CD4-positive, CD25-positive, alpha-beta regulatory T cell (primary cell): ENCODE measurements at regions not wholly inside any gene's neighbourhood (a gene's known extent, or its start where the extent isn't known, plus 50 kb on each side); places are given as distances from the start of the nearest gene placed in this dataset.
"Not testable (repeated sequence)": the region's sequence is repeated elsewhere in the genome, so short reads cannot be mapped to it uniquely, and the experiment has no call there.

Experiments used
- ATAC-seq, 2 donors: fragments of 150-1000 bp; cut with Tn5 transposase; one replicate each; pipeline ENCODE4 v1.10.0; 2021; ENCODE audit warnings: low read depth in 2 of 2, moderate number of reproducible peaks in 2 of 2, moderate library complexity in 1 of 2
- DNase-seq, 3 donors: peaks; one replicate each; pipeline versions ENCODE4 v3.0.0 to v3.0.0-alpha.2; 2012 to 2022; ENCODE audit warnings: mixed read lengths in 1 of 3
- H3K27ac ChIP-seq: one replicate; pipeline ENCODE4 v1.7.0; 2013; ENCODE audit warnings: mild to moderate bottlenecking, low read length; ENCODE audit not compliant: insufficient read depth, poor library complexity, severe bottlenecking
- H3K27me3 ChIP-seq: one replicate; pipeline ENCODE4 v1.7.0; 2013; ENCODE audit warnings: low read length; ENCODE audit not compliant: control insufficient read depth, insufficient read depth
- H3K36me3 ChIP-seq: one replicate; pipeline ENCODE4 v1.7.0; 2013; ENCODE audit warnings: mild to moderate bottlenecking, low read length, moderate library complexity; ENCODE audit not compliant: control insufficient read depth, insufficient read depth
- H3K4me1 ChIP-seq: 2 replicates; pipeline ENCODE4 v1.7.0; 2013; ENCODE audit warnings: mild to moderate bottlenecking, low read length; ENCODE audit not compliant: insufficient read depth, control insufficient read depth, poor library complexity, severe bottlenecking
- H3K4me3 ChIP-seq: one replicate; pipeline ENCODE4 v1.7.0; 2013; ENCODE audit warnings: low read depth, mild to moderate bottlenecking, low read length, moderate library complexity
- H3K9me3 ChIP-seq, 2 experiments: 1 replicate in 1 of 2; 2 replicates in 1 of 2; pipeline ENCODE4 v1.7.0; 2013; ENCODE audit warnings: low read length in 2 of 2, mild to moderate bottlenecking in 1 of 2, moderate library complexity in 1 of 2; ENCODE audit not compliant: control insufficient read depth in 2 of 2
- H3K27ac Mint-ChIP-seq, 3 donors: one replicate each; pipeline ENCODE4 v1.8.0; 2020 to 2022; ENCODE audit warnings: mild to moderate bottlenecking in 3 of 3, mixed read lengths in 3 of 3, moderate library complexity in 2 of 3
- H3K27me3 Mint-ChIP-seq: one replicate; pipeline ENCODE4 v1.8.0; 2022; ENCODE audit warnings: mild to moderate bottlenecking, mixed read lengths
- H3K36me3 Mint-ChIP-seq: one replicate; pipeline ENCODE4 v1.8.0; 2020; ENCODE audit warnings: mixed read lengths
- H3K4me1 Mint-ChIP-seq, 4 donors: one replicate each; pipeline ENCODE4 v1.8.0; 2020 to 2022; ENCODE audit warnings: mixed read lengths in 4 of 4, mild to moderate bottlenecking in 1 of 4
- H3K4me3 Mint-ChIP-seq, 4 donors: one replicate each; pipeline ENCODE4 v1.8.0; 2020 to 2022; ENCODE audit warnings: mild to moderate bottlenecking in 4 of 4, mixed read lengths in 4 of 4, moderate library complexity in 3 of 4
- H3K9me3 Mint-ChIP-seq, 7 donors: one replicate each; pipeline ENCODE4 v1.8.0; 2020 to 2022; ENCODE audit warnings: mixed read lengths in 7 of 7, mild to moderate bottlenecking in 3 of 7, moderate library complexity in 2 of 7

DNA sequence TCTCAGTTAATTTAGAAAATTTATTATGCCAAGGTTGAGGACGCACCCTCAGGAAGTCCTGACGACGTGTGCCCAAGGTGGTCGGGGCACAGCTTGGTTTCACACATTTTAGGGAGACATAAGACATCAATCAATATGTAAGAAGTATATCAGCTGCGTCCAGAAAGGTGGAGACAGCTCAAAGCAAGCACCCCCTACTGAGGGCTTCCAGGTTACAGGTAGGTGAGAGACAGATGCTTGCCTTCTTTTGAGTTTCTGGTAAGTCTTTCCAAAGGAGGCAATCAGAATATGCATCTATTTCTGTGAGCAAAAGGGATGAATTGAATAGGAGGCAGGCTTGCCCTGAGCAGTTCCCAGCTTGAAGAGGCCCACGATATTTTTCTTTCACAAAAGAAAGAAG lies 614.3 kb downstream of the XPNPEP1 start:
- Mint-ChIP-seq H3K9me3 (peaks cover 0 to 9% (median 4%) of the 10 kb centered on the region in 7 donors), H3K27ac (no peak overlapping the region), H3K27me3 (no peaks in the 10 kb centered on the region), H3K4me3 (no peak overlapping the region), H3K4me1 (no peaks in the 10 kb centered on the region), H3K36me3 (no peaks in the 10 kb centered on the region)
- DNase-seq (no peak), ATAC-seq (no peak)
- Histone ChIP-seq H3K27ac (no peak overlapping the region), H3K4me3 (no peak overlapping the region), H3K27me3 (no peaks in the 10 kb centered on the region), H3K36me3 (no peaks in the 10 kb centered on the region), H3K9me3 (no peaks in the 10 kb centered on the region), H3K4me1 (no peaks in the 10 kb centered on the region)

GRCh38 chr10:109307102-109307501 lies 616.2 kb downstream of the XPNPEP1 start:
- not testable (repeated sequence) for H3K4me1 ChIP-seq, H3K4me3 Mint-ChIP-seq, H3K27me3 ChIP-seq, H3K27ac Mint-ChIP-seq, H3K27ac ChIP-seq, H3K4me3 ChIP-seq, H3K27me3 Mint-ChIP-seq, H3K36me3 Mint-ChIP-seq, ATAC-seq, H3K4me1 Mint-ChIP-seq, DNase-seq, H3K36me3 ChIP-seq, H3K9me3 ChIP-seq
- peaks cover 0 to 13% (median 2%) of the 10 kb centered on the region in 7 donors for H3K9me3 Mint-ChIP-seq

GRCh38 chr10:109306698-109307097 lies 616.6 kb downstream of the XPNPEP1 start:
- H3K36me3 Mint-ChIP-seq: no peaks in the 10 kb centered on the region
- H3K4me3 ChIP-seq: no peak overlapping the region
- ATAC-seq (no peak), DNase-seq (no peak)
- H3K4me3 Mint-ChIP-seq: peak overlapping the region in 1 of 4 donors; percentile 81
- no peaks in the 10 kb centered on the region for H3K27me3 ChIP-seq
- no peaks in the 10 kb centered on the region for H3K4me1 Mint-ChIP-seq
- H3K27me3 Mint-ChIP-seq: no peaks in the 10 kb centered on the region
- H3K4me1 ChIP-seq: no peaks in the 10 kb centered on the region
- H3K9me3 Mint-ChIP-seq: peaks cover 0 to 13% (median 2%) of the 10 kb centered on the region in 7 donors
- no peak overlapping the region for H3K27ac ChIP-seq
- H3K36me3 ChIP-seq: no peaks in the 10 kb centered on the region
- H3K9me3 ChIP-seq: no peaks in the 10 kb centered on the region
- no peak overlapping the region for H3K27ac Mint-ChIP-seq

GRCh38 chr10:109287858-109288257 lies 635.5 kb downstream of the XPNPEP1 start:
- no peaks in the 10 kb centered on the region for H3K9me3 ChIP-seq
- H3K4me1 Mint-ChIP-seq: peaks cover 0 to 2% (median 0%) of the 10 kb centered on the region in 4 donors

GRCh38 chr10:109282510-109282909 lies 640.8 kb downstream of the XPNPEP1 start:
- ATAC-seq: no peak

More at GRCh38 chr10:109287858-109288257, 635.5 kb downstream of the XPNPEP1 start:
- no peaks in the 10 kb centered on the region for H3K36me3 Mint-ChIP-seq
- Histone ChIP-seq H3K27ac (no peak overlapping the region), H3K27me3 (no peaks in the 10 kb centered on the region), H3K4me3 (no peak overlapping the region), H3K36me3 (no peaks in the 10 kb centered on the region), H3K4me1 (no peaks in the 10 kb centered on the region)
- H3K27ac Mint-ChIP-seq: no peak overlapping the region
- no peak overlapping the region for H3K4me3 Mint-ChIP-seq
- DNase-seq: no peak
- ATAC-seq: no peak
- H3K9me3 Mint-ChIP-seq: peaks cover 0 to 9% (median 3%) of the 10 kb centered on the region in 7 donors
- H3K27me3 Mint-ChIP-seq: no peaks in the 10 kb centered on the region

DNA sequence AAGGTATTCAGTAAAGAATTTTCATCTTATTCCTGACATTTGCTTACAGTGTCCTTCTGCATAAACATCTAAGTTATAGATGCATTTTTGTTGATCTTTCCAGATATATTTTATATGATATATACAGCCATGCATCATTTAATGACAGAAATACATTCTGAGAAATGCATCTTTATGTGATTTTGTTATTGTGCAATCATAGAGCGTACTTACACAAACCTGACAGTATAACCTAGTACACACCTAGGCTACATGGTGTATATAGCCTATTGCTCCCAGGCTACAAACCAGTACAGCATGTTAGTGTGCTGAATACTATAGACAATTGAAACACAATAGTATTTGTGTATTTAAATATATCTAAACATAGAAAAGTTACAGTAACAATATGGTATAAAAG lies 642.0 kb downstream of the XPNPEP1 start:
- no peak for ATAC-seq
- no peaks in the 10 kb centered on the region for H3K4me1 Mint-ChIP-seq

More at GRCh38 chr10:109282510-109282909, 640.8 kb downstream of the XPNPEP1 start:
- Mint-ChIP-seq H3K4me3 (no peak overlapping the region), H3K4me1 (no peaks in the 10 kb centered on the region), H3K9me3 (peaks cover 0 to 4% (median 1%) of the 10 kb centered on the region in 7 donors), H3K36me3 (no peaks in the 10 kb centered on the region), H3K27me3 (no peaks in the 10 kb centered on the region), H3K27ac (no peak overlapping the region)
- Histone ChIP-seq H3K27ac (no peak overlapping the region), H3K9me3 (no peaks in the 10 kb centered on the region), H3K4me1 (no peaks in the 10 kb centered on the region), H3K4me3 (no peak overlapping the region), H3K27me3 (no peaks in the 10 kb centered on the region), H3K36me3 (no peaks in the 10 kb centered on the region)
- DNase-seq: no peak

DNA sequence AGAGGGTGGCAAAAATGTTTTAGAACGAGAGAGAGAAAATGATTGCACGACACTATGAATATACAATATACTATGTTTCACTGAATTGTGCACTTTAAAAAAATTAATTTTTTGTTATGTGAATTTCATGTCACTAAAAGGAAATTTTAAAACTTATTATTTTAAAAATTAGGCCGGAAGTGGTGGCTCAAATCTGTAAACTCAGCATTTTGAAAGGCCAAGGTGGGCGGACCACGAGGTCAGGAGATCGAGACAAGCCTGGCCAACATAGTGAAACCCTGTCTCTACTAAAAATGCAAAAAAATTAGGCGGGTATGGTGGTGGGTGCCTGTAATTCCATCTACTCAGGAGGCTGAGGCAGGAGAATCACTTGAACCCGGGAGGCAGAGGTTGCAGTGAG lies 642.5 kb downstream of the XPNPEP1 start:
- Mint-ChIP-seq H3K9me3 (peaks cover 0 to 7% (median 1%) of the 10 kb centered on the region in 7 donors), H3K36me3 (no peaks in the 10 kb centered on the region), H3K27me3 (no peaks in the 10 kb centered on the region), H3K27ac (no peak overlapping the region), H3K4me3 (no peak overlapping the region), H3K4me1 (no peaks in the 10 kb centered on the region)
- Histone ChIP-seq H3K27me3 (no peaks in the 10 kb centered on the region), H3K4me3 (no peak overlapping the region), H3K9me3 (no peaks in the 10 kb centered on the region), H3K27ac (no peak overlapping the region), H3K4me1 (no peaks in the 10 kb centered on the region), H3K36me3 (no peaks in the 10 kb centered on the region)
- DNase-seq (no peak), ATAC-seq (no peak)

More for the DNA sequence above, 642.0 kb downstream of the XPNPEP1 start:
- Mint-ChIP-seq H3K4me3 (no peak overlapping the region), H3K27me3 (no peaks in the 10 kb centered on the region), H3K27ac (no peak overlapping the region), H3K9me3 (peaks cover 0 to 7% (median 1%) of the 10 kb centered on the region in 7 donors), H3K36me3 (no peaks in the 10 kb centered on the region)
- no peak for DNase-seq
- no peaks in the 10 kb centered on the region for H3K36me3 ChIP-seq
- H3K4me3 ChIP-seq: no peak overlapping the region
- H3K27ac ChIP-seq: no peak overlapping the region
- H3K27me3 ChIP-seq: no peaks in the 10 kb centered on the region
- H3K4me1 ChIP-seq: no peaks in the 10 kb centered on the region
- no peaks in the 10 kb centered on the region for H3K9me3 ChIP-seq

DNA sequence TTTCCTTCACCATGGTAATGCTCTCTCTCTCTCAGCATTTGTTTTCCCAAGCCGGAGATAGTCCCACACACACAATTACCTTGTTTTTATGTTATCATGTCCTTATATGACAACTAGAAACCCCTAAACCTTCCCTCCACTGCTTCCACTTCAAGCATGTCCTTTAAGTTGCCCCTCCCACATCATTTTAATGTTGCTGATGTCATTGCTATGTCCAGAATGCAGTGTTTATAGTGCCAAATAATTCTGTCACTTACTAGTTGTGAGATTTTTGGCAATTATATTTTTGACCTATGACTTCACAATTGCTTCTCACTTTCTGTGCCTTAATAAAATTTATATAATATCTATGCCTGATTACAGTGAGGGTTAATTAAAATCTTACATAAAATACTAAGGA lies 645.9 kb downstream of the XPNPEP1 start:
- no peak for ATAC-seq
- Histone ChIP-seq H3K4me3 (no peak overlapping the region), H3K27me3 (no peaks in the 10 kb centered on the region), H3K9me3 (no peaks in the 10 kb centered on the region), H3K36me3 (no peaks in the 10 kb centered on the region), H3K4me1 (no peaks in the 10 kb centered on the region), H3K27ac (no peak overlapping the region)
- peaks cover 0 to 11% (median 3%) of the 10 kb centered on the region in 7 donors for H3K9me3 Mint-ChIP-seq
- no peak for DNase-seq
- no peaks in the 10 kb centered on the region for H3K27me3 Mint-ChIP-seq
- H3K27ac Mint-ChIP-seq: no peak overlapping the region
- no peak overlapping the region for H3K4me3 Mint-ChIP-seq
- no peaks in the 10 kb centered on the region for H3K4me1 Mint-ChIP-seq
- no peaks in the 10 kb centered on the region for H3K36me3 Mint-ChIP-seq
